Mammary epithelial cell (primary cell): ENCODE measurements at regions not wholly inside any gene's neighbourhood (a gene's known extent, or its start where the extent isn't known, plus 50 kb on each side); places are given as distances from the start of the nearest gene placed in this dataset.

Source experiments
- EZH2 ChIP-seq: IDR thresholded peaks from 2 replicates; pipeline ENCODE4 v1.6.1; 2012; ENCODE audit warnings: low read length, inconsistent platforms, borderline replicate concordance
- TF ChIP-seq, protein P1 (sequence below), 2 donors: IDR thresholded peaks in 1 of 2; conservative IDR thresholded peaks in 1 of 2; 2 replicates each; pipeline ENCODE4 v1.5.1; 2011 to 2012; ENCODE audit warnings: inconsistent platforms in 2 of 2, low read length in 2 of 2, mild to moderate bottlenecking in 2 of 2, control low read depth in 1 of 2, low read depth in 1 of 2; ENCODE audit not compliant: insufficient read depth in 1 of 2; ENCODE audit errors: extremely low read depth in 1 of 2

DNA sequence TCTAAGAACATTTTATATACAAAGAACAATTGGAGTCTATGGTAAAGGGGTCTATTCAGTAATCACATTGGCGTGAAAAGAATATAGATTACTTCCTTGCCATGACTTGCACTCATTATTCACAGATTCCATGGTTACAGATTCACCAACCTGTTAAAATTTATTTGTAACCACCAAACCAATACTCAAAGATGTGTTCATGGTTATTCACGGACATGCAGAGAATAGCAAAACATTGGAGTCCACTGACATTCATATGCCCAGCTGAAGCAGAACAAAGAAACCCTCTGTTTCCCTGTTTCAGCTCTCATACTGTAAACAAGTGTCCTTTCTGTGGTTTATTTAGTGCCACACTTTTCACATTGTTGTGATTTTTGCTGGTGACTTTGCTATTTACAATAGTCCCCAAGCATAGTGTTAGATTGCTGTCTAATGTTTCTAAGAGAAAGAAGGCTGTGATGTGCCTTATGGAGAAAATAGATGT is 185.8 kb upstream of the TTC14 start:
- TF ChIP-seq, protein P1, sequence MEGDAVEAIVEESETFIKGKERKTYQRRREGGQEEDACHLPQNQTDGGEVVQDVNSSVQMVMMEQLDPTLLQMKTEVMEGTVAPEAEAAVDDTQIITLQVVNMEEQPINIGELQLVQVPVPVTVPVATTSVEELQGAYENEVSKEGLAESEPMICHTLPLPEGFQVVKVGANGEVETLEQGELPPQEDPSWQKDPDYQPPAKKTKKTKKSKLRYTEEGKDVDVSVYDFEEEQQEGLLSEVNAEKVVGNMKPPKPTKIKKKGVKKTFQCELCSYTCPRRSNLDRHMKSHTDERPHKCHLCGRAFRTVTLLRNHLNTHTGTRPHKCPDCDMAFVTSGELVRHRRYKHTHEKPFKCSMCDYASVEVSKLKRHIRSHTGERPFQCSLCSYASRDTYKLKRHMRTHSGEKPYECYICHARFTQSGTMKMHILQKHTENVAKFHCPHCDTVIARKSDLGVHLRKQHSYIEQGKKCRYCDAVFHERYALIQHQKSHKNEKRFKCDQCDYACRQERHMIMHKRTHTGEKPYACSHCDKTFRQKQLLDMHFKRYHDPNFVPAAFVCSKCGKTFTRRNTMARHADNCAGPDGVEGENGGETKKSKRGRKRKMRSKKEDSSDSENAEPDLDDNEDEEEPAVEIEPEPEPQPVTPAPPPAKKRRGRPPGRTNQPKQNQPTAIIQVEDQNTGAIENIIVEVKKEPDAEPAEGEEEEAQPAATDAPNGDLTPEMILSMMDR (conservative IDR thresholded peaks at IDR 0.05 in 1 of 2, IDR thresholded peaks at IDR 0.05 in 1 of 2; ENCODE audit: extremely low read depth in 1 of 2, insufficient read depth in 1 of 2, low read depth in 1 of 2, low read length in 2 of 2) = no peak
- no peak for TF ChIP-seq EZH2
